Panc1 (cell line): ENCODE measurements at regions not wholly inside any gene's neighbourhood (a gene's known extent, or its start where the extent isn't known, plus 50 kb on each side); places are given as distances from the start of the nearest gene placed in this dataset.
A peak's percentile ranks its signal among the peaks of the same experiment; 100 is the strongest.

ENCODE experiments used
- ATAC-seq: fragments of 200-7000 bp; cut with Tn5 transposase; 2 replicates; pipeline ENCODE4 v1.9.1; 2020; ENCODE audit warnings: mild to moderate bottlenecking, moderate library complexity
- BruUV-seq: library from RNA; stranded (reverse); fragments of 400-500 nt; replicated peaks from 2 replicates; lab custom pipeline; 2021; lab: Mats Ljungman, UMichigan
- CTCF ChIA-PET: fragments of 300-600 bp; sonication (Branson Sonifier 250); formaldehyde crosslinking; loops from one replicate; lab custom pipeline; 2022; ENCODE audit warnings: antibody characterized with exemption; lab: Charles Lee
- POLR2A ChIA-PET: fragments of 300-600 bp; sonication (Branson Sonifier 250); formaldehyde crosslinking; loops from one replicate; lab custom pipeline; 2022; ENCODE audit warnings: antibody characterized with exemption; lab: Charles Lee
- DNase-seq: peaks from one replicate; pipeline ENCODE4 v3.0.0-alpha.2; 2010; ENCODE audit warnings: low read depth, low spot score
- H3K27ac ChIP-seq: 2 replicates; pipeline ENCODE4 v1.5.1; 2011; ENCODE audit warnings: mild to moderate bottlenecking, low read length, inconsistent platforms
- H3K27me3 ChIP-seq: fragments of 200-500 bp; sonication (Bioruptor generic); 2 replicates; pipeline ENCODE4 v1.6.0; 2014; ENCODE audit warnings: low read length, inconsistent platforms; ENCODE audit not compliant: control insufficient read depth, insufficient read depth
- H3K36me3 ChIP-seq: fragments of 200-500 bp; sonication (Bioruptor generic); 2 replicates; pipeline ENCODE4 v1.5.1; 2014; ENCODE audit warnings: inconsistent platforms, mild to moderate bottlenecking, low read length, moderate library complexity; ENCODE audit not compliant: control insufficient read depth, insufficient read depth
- H3K4me1 ChIP-seq: 2 replicates; pipeline ENCODE4 v1.5.1; 2011; ENCODE audit warnings: inconsistent platforms, mild to moderate bottlenecking, low read length, moderate library complexity; ENCODE audit not compliant: control insufficient read depth, insufficient read depth
- H3K4me3 ChIP-seq, 2 experiments: 2 replicates each; pipeline ENCODE4 v1.5.1; 2011 to 2012; ENCODE audit warnings: low read depth in 2 of 2, low read length in 2 of 2, mild to moderate bottlenecking in 2 of 2, inconsistent platforms in 1 of 2, moderate library complexity in 1 of 2
- H3K9me3 ChIP-seq: fragments of 200-500 bp; sonication (Bioruptor generic); 2 replicates; pipeline ENCODE4 v1.5.1; 2014; ENCODE audit warnings: low read depth, mild to moderate bottlenecking, inconsistent platforms, low read length, moderate library complexity; ENCODE audit not compliant: control insufficient read depth, insufficient read depth
- POLR2AphosphoS5 ChIP-seq: IDR thresholded peaks from 2 replicates; pipeline ENCODE4 v1.6.1; 2012; ENCODE audit warnings: mild to moderate bottlenecking, low read depth, low read length, moderate library complexity
- REST ChIP-seq, 2 experiments: IDR thresholded peaks; 2 replicates each; pipeline ENCODE4 v1.6.1; 2011 to 2012; ENCODE audit warnings: low read depth in 2 of 2, control low read depth in 1 of 2, low read length in 1 of 2, mild to moderate bottlenecking in 1 of 2, moderate library complexity in 1 of 2; ENCODE audit not compliant: insufficient read depth in 1 of 2
- SIN3A ChIP-seq: IDR thresholded peaks from 2 replicates; pipeline ENCODE4 v1.6.1; 2012; ENCODE audit warnings: low read depth, mild to moderate bottlenecking, low read length, moderate library complexity, borderline replicate concordance; ENCODE audit not compliant: insufficient read depth
- TCF7L2 ChIP-seq: IDR thresholded peaks from 2 replicates; pipeline ENCODE4 v1.6.1; 2011; ENCODE audit warnings: mild to moderate bottlenecking, low read depth, low read length, inconsistent platforms
- in situ Hi-C: cut with HindIII; loops from 2 replicates; pipeline ENCODE4 v1.10.0; 2016; ENCODE audit warnings: low sequenced_read_pairs, low pct_unique_long_range_greater_than_20kb
- intact Hi-C: fragments of 100-400 bp; cut with micrococcal nuclease; formaldehyde crosslinking; loops from one replicate; pipeline ENCODE4 v1.10.0; 2022; ENCODE audit not compliant: unreplicated experiment

- H3K27ac ChIP-seq = peak overlapping the region; percentile 39; the same call in 1 of the 2 replicates
- intact Hi-C loops = no loop called here
- DNase-seq (no peak), ATAC-seq (no peak)
- H3K4me3 ChIP-seq = no peak overlapping the region
- no TSS peak for BruUV-seq
- no peaks in the 10 kb centered on the region for H3K36me3 ChIP-seq
- no peaks in the 10 kb centered on the region for H3K9me3 ChIP-seq
- H3K4me1 ChIP-seq = peaks cover 49% of the 10 kb centered on the region
- TF ChIP-seq SIN3A = no peak
- no peak for TF ChIP-seq POLR2AphosphoS5
- ChIA-PET CTCF (no interaction called here), POLR2A (no interaction called here)
- in situ Hi-C loops = no loop called here
- no peaks in the 10 kb centered on the region for H3K27me3 ChIP-seq
Measured at GRCh38 chr1:47683401-47683800, 245.6 kb downstream of the FOXD2 start.

- CTCF ChIA-PET = no interaction called here
- peak; percentile 29; the same call in 1 of the 2 replicates for ATAC-seq
- intact Hi-C loops = no loop called here
Measured at GRCh38 chr1:47684518-47684917, 246.7 kb downstream of the FOXD2 start.

GRCh38 chr1:47684964-47685762 is 247.3 kb downstream of the FOXD2 start:
- H3K27me3 ChIP-seq = no peaks in the 10 kb centered on the region
- peak overlapping the region; percentile 77 for H3K27ac ChIP-seq
- H3K36me3 ChIP-seq = no peaks in the 10 kb centered on the region
- POLR2A ChIA-PET = no interaction called here
- TF ChIP-seq POLR2AphosphoS5 (peak; percentile 23; the same call in 1 of the 2 replicates), TCF7L2 (peak; percentile 78), REST (IDR thresholded peaks at IDR 0.05; ENCODE audit: insufficient read depth in 1 of 2, low read depth in 2 of 2, low read length in 1 of 2) (no peak), SIN3A (no peak)
- in situ Hi-C loops (no loop called here), intact Hi-C loops (no loop called here)
- BruUV-seq = no TSS peak
- CTCF ChIA-PET = no interaction called here
- ATAC-seq (peak; percentile 69), DNase-seq (no peak)
- H3K4me1 ChIP-seq = peaks cover 49% of the 10 kb centered on the region
- no peak overlapping the region; a peak in 1 of 4 replicates for H3K4me3 ChIP-seq
- no peaks in the 10 kb centered on the region for H3K9me3 ChIP-seq

More at GRCh38 chr1:47684518-47684917, 246.7 kb downstream of the FOXD2 start:
- DNase-seq = no peak
- Histone ChIP-seq H3K9me3 (no peaks in the 10 kb centered on the region), H3K27ac (peak overlapping the region; percentile 77), H3K4me3 (no peak overlapping the region), H3K27me3 (no peaks in the 10 kb centered on the region), H3K4me1 (peaks cover 49% of the 10 kb centered on the region), H3K36me3 (no peaks in the 10 kb centered on the region)
- POLR2A ChIA-PET = no interaction called here
- BruUV-seq = no TSS peak
- in situ Hi-C loops = no loop called here
- no peak for TF ChIP-seq TCF7L2
- no peak for TF ChIP-seq POLR2AphosphoS5
